NCI-H1694 (cell line): ENCODE measurements at regions not wholly inside any gene's neighbourhood (a gene's known extent, or its start where the extent isn't known, plus 50 kb on each side); places are given as distances from the start of the nearest gene placed in this dataset.
A peak's percentile ranks its signal among the peaks of the same experiment; 100 is the strongest.

Experiments used
- DNase-seq: peaks from one replicate; lab custom pipeline; 2025; lab: John Stamatoyannopoulos, UW

DNA sequence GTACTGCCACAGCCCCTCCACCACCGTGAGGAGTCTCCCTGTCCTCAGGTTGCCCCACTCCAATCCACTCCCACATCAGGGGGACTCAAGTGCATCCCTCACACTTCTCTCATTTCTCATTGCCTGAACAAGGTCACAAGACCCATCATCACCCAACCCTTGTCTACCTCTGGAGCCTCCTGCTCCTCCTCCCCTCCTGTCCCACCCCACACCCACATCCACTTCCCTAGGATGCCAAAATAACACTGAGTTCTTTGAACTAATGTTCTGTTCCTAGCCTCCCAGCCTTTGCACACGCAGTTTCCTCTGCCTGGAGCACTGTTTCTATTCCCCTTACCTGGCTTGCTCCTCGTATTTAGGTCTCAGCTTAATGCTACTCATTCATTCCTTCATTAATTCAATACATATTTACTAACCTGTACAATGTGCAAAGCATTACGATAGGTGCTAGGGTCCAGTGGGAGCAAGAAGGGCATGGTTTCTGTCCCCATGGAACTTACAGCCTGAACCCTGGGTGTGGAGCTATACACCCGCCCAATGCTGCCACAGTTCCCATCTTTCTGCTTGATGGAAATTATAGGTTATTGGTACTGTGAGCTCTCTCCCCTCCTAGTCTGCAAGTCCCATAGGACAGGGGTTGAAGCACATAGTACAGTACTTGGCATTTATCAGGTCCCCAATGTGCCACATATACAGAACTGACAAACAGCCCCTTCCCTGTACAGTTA lies 96.1 kb upstream of the GRIK3 start:
- no peak for DNase-seq

DNA sequence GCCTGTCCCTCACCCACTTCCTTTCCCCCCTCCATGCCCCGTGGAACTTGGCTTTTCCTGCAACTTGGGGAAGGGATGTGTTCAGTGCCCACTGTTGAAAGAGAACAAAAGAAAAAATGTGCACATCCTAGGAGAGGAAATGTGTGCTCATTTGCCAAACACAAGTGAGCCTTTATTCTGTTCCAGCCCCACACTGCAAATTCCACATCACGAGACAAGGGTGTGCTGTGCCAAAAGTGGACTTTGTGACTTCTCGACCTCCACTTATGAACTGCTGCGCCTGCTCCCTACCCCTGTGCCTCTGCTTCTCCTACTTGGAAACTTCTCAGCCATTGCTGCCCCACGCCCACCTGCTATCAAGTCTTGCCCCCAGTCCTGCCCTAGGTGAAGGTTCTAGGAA lies 97.0 kb upstream of the GRIK3 start:
- DNase-seq = no peak

GRCh38 chr1:37133276-37134145 lies 99.2 kb upstream of the GRIK3 start:
- peak; percentile 68 for DNase-seq

GRCh38 chr1:37134599-37134998 lies 100.3 kb upstream of the GRIK3 start:
- no peak for DNase-seq

GRCh38 chr1:37135032-37135431 lies 100.7 kb upstream of the GRIK3 start:
- no peak for DNase-seq

DNA sequence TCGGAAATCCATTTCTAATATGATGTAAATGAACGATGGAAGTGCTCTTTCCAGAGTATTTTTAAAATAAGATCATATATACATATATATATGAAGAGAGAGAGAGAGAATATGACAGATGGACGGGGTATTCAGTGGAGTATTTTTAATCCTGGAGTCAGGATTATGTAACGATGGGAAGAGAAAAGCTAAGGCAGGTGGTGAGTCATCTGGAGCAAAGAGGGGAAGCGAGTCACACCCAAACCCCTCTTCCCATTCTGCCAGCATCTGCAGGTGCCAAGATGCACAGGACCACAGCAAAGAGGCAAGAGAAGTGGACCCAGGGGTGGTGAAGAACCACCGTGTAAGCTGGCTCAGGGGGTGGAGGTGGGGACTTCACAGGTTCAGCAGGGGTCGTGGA lies 102.7 kb upstream of the GRIK3 start:
- DNase-seq = peak; percentile 26

DNA sequence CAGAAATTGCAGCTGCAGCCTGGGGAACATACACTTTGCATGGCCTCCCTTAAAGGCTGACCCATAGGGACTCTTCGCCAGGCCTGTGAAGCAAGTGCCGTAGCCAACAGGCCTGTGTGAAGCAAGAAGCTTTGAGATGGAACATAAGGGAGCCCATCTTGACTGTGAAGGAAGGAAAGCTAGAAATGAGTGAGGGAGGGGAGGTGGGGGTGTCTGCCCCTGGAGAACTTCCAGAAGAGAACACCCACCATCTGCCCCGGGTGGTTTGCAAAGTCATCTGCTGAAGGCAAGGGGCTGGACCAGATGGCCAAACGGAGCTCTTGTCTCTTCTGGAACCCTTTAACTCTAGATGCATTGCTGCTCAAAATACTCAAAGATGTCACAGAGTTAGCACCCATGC lies 103.3 kb upstream of the GRIK3 start:
- DNase-seq = no peak

GRCh38 chr1:37143800-37144199 lies 109.5 kb upstream of the GRIK3 start:
- no peak for DNase-seq

- no peak for DNase-seq
These were observed 111.8 kb upstream of the GRIK3 start for GRCh38 chr1:37146071-37146470.

DNA sequence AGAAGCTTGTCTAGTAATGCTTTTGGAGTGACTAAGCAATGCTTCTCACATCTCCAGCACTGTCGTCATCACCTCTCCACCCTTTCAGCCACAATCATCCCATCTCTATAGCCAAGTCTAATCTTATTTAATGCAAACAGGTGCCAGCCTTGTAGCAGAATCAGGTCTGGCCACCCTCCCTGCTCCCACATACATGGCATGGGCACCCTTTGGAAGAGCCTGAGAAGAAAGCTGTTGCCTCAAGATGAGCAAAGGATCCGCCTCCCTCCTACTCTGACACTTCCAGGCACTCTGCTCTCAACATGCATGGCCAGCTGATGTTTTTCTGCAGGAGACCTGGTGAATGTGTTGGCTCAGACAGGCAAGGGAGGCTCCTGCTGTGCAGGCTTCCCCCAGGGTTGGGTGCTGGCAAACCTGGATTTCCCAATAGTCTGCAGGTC lies 113.1 kb upstream of the GRIK3 start:
- DNase-seq = no peak

GRCh38 chr1:37147906-37148305 lies 113.6 kb upstream of the GRIK3 start:
- DNase-seq = no peak

DNA sequence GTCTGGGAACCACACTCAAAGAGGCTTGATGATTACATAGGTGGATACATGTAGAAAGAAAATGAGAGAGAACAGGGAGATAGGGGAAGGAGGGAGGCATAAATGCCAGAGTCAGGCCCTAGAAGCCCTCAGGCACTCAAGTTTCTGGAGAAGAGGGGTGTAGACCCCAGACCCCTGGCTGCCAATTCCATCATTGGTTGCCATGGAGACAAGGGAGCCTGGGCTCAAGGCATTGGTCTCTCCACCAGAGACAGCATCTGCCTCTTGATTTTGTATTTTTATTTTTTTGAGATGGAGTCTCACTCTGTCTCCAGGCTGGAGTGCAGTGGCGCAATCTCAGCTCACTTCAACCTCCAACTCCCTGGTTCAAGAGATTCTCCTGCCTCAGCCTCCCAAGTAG lies 114.3 kb upstream of the GRIK3 start:
- DNase-seq = no peak

- DNase-seq = peak; percentile 31
These were observed 115.0 kb upstream of the GRIK3 start for GRCh38 chr1:37149296-37149695.

DNA sequence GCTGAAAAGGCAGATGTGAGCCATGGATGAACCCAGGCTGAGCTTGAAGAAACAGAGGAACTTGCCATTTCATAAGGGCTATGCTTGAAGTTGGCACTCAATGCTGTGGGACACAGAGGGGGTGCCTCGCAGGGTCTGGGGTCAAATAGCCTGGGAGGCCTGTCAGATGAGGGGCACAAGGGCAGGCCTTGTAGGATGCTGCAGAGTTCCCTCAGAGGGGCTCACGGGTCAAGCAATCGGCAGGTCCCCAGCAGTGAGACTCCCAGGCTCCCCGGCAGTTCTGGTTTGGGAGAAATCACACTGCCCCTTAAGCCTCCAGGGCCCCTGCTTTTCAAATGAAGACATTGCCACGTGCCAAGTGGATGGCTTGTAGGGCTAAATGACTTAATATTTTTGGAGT lies 116.7 kb upstream of the GRIK3 start:
- DNase-seq = no peak

GRCh38 chr1:37151789-37152188 lies 117.5 kb upstream of the GRIK3 start:
- no peak for DNase-seq

- no peak for DNase-seq
These were observed 118.2 kb upstream of the GRIK3 start for GRCh38 chr1:37152491-37152890.

- DNase-seq = no peak
These were observed 119.1 kb upstream of the GRIK3 start for GRCh38 chr1:37153116-37154100.

DNA sequence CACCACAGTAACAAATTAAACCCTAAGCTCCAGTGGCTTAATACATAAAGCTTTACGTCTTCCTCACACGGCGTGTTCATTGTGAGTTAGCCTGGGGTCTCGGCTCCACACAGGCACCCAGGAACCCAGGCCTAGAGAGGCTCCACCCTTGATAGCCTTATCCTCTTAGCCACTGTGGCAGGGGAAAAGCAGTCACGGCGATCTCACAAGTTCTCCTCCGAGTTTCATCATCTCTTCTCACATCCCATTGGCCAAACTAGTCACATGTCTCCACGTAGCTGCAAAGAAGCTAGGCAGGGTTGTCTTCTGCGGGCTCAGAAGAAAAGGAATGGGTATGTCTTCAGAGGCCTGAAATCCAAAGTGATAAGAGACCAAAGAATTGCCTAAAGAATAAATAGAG lies 122.3 kb upstream of the GRIK3 start:
- no peak for DNase-seq

GRCh38 chr1:37157634-37158033 lies 123.3 kb upstream of the GRIK3 start:
- no peak for DNase-seq

- DNase-seq = no peak
These were observed 123.9 kb upstream of the GRIK3 start for GRCh38 chr1:37158113-37158749.

DNA sequence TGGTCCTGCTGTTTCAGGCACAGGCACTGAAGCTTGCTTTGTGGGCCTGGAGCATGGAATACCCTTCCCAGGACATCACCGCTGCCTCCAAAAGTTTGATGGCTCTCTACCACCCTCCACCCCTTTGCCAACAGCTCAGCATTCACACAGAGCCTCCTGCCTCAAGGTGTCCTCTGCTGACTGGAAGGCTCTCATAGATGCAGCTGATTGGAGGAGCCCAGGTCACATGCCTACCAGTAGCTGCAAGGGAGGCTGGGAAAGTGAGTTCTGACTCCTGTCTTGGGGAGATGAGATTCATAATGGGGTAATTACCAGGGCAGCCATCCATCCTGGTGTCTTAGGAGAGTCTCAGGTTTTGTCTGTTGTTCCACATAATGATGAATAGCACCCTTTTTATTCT lies 124.8 kb upstream of the GRIK3 start:
- DNase-seq = no peak

GRCh38 chr1:37161171-37161570 lies 126.9 kb upstream of the GRIK3 start:
- DNase-seq = no peak
